Right lobe of liver (tissue), 4 donors: ENCODE measurements at regions not wholly inside any gene's neighbourhood (a gene's known extent, or its start where the extent isn't known, plus 50 kb on each side); places are given as distances from the start of the nearest gene placed in this dataset.

Experiments
- CTCF ChIP-seq, 4 donors: fragments of 200-600 bp in 3 of 4; fragments of 450-650 bp in 1 of 4; IDR thresholded peaks; one replicate each; pipeline versions ENCODE4 v1.5.1 to v1.8.0; 2016 to 2022; ENCODE audit warnings: antibody characterized with exemption in 4 of 4, mild to moderate bottlenecking in 2 of 4
- POLR2A ChIP-seq: fragments of 450-650 bp; IDR thresholded peaks from one replicate; pipeline ENCODE4 v1.6.1; 2017; ENCODE audit warnings: antibody characterized with exemption, mild to moderate bottlenecking
- donor health status: DM: no; HTN: no; CAD: no.
- donor health status: DM: no; HTN: no; CAD: no.
- donor health status: DM: no; HTN: yes; CAD: no.

GRCh38 chr14:43243168-43243567 lies 1263.9 kb downstream of the FSCB start:
- TF ChIP-seq CTCF (IDR thresholded peaks at IDR 0.05): no peak
- TF ChIP-seq POLR2A: no peak
